Activated CD4-positive, alpha-beta T cell treated with anti-CD3 and anti-CD28 coated beads, Interleukin-2, Interleukin-6, amounts not matched to agents 100 ng/mL and 50 ng/mL, durations not matched to agents 16 hours and 8 hours (primary cell): ENCODE measurements at regions not wholly inside any gene's neighbourhood (a gene's known extent, or its start where the extent isn't known, plus 50 kb on each side); places are given as distances from the start of the nearest gene placed in this dataset.

ENCODE experiments used
- DNase-seq: peaks from one replicate; pipeline ENCODE4 v3.0.0-alpha.2; 2020

GRCh38 chr14:100469632-100470522, 117.3 kb downstream of the BEGAIN start:
- peak; percentile 25 for DNase-seq

DNA sequence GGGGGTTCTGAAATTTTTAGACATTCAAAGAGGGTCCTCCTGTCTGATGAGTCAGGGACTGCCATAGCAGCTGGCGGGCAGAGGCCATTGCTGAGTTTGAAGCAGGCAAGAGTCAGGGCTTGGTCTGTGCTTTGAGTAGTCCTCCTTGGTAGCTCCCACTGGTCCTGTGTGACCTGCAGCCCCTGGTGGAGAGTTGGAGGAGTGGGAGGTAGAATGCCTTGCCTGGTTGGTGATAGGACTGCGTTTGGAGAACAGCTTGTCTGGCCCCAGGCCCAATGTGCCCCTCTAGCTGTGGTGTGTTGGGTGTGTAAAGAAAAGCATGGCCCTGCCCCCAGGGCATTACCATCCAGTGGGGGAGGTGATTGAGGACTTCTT, 116.7 kb downstream of the BEGAIN start:
- DNase-seq = no peak

GRCh38 chr14:100471441-100472093, 115.7 kb downstream of the BEGAIN start:
- no peak for DNase-seq

DNA sequence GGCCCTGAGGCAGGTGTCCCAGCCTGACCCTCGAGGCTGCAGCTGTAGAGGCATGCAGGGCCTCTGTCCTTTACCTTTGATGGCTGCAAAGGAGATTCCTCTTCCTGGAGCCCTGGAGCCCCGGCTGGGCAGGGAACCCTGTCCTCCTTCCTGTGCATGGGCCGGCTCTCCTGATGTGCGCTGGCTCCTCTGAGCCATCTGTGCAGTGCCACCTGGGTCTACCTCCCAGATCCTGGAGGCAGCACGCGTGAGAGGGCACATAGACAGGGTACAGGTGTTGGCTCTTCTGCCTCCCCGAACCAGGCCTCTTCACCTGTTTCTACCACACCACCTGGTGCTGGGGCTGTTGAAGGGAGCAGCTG, 115.1 kb downstream of the BEGAIN start:
- DNase-seq = no peak

DNA sequence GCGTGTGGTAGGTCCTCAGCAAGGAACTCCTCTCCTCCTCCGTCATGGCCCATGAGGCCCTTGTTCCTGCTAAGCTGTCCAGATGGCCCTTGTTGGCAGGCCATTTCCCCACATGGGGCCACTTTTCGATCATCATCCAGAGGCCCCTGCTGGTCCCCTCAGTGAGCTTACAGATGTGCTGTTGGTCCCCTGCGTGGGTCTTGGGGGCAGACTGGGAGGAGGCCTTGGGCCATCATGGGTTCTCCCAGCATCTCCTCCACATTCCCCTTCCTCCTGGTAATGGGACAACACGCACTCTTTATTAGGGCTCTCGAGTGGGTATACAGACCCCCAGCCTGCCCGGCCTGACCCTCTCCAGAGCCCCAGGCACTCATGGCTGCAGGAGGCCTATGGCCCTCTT, 114.7 kb downstream of the BEGAIN start:
- DNase-seq = no peak

- no peak for DNase-seq
These were observed 114.0 kb downstream of the BEGAIN start for GRCh38 chr14:100473249-100473648.

- DNase-seq = no peak
These were observed 113.0 kb downstream of the BEGAIN start for GRCh38 chr14:100474196-100474595.

DNA sequence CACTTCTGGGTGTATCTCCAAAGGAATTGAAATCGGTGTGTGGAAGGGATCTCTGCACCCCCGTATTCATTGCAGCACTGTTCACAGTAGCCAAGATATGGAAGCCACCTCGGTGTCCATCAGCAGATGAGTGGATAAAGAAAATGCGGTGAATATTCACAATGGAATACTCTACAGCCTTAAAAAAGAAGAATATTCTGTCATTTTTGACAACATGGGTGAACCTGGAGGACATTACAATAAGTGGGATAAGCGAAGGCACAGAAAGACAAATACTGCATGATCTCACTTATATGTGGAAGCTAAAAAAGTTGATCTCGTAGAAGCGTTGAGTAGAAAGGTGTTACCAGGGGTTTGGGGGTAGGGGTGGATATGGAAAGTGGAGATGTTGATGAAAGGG, 111.9 kb downstream of the BEGAIN start:
- no peak for DNase-seq

DNA sequence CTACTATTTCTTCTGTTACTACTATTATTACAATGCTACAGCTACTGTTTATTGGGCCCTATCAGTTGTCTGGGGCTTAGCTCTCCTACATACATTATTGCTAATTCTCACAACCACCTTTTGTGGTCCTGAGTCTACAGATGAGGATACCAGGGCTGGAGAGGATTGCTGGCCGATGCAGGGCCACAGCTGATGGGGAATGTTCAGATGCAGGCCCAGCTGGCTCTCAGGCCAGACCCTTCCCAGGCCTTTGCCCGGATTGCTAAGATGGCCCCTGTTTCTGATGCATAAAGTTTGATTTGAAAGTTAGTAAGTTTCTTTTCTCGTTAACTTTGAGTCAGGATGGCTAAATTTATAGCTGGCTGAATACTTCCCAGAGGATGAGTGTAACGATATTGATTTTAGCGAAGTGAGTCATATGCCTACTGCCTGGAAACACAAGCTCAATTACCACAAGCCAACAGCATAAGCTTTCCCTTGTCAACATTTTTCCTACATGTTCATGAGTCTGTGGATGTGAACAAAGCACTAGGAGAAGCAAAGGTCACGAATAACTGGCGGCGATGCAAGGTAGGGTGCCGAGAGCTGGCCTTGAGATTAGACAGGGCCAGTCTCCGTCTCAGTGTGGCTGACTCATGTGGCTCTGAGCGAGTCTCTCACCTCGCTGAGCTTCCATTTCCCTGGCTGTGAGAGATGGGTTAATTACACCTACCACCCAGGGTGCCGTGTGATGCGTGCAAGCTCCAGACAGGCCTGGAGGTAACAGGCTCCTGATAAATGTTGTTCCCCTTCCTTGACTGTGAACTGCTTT, 111.0 kb downstream of the BEGAIN start:
- no peak for DNase-seq

- no peak for DNase-seq
These were observed 102.5 kb downstream of the BEGAIN start for GRCh38 chr14:100484531-100485267.

GRCh38 chr14:100486025-100486828, 101.0 kb downstream of the BEGAIN start:
- peak; percentile 63 for DNase-seq
